H1 (cell line): ENCODE measurements at regions not wholly inside any gene's neighbourhood (a gene's known extent, or its start where the extent isn't known, plus 50 kb on each side); places are given as distances from the start of the nearest gene placed in this dataset.

ENCODE experiments used
- CTCF ChIA-PET: fragments of 300-600 bp; sonication (Branson Sonifier 250); formaldehyde crosslinking; loops from one replicate; lab custom pipeline; 2021; ENCODE audit not compliant: partially characterized antibody; lab: Charles Lee
- POLR2A ChIA-PET: fragments of 300-600 bp; sonication (Branson Sonifier 250); formaldehyde crosslinking; loops from one replicate; lab custom pipeline; 2021; ENCODE audit warnings: inconsistent platforms; ENCODE audit not compliant: partially characterized antibody; lab: Charles Lee
- DNase-seq, 2 experiments: peaks; one replicate each; pipeline versions ENCODE4 v3.0.0 to v3.0.0-alpha.2; 2010 to 2022; ENCODE audit warnings: low spot score in 2 of 2, low read depth in 1 of 2, mixed read lengths in 1 of 2
- FAIRE-seq: peaks from 2 replicates; lab custom pipeline; 2011; peaks lifted over from hg19 to GRCh38; lab: Jason Lieb, UNC
- H2AFZ ChIP-seq: 2 replicates; pipeline ENCODE4 v1.8.1; 2012; ENCODE audit warnings: low read length, inconsistent platforms
- H2AK5ac ChIP-seq: 2 replicates; pipeline ENCODE4 v1.6.1; 2013; ENCODE audit warnings: low read depth, low read length
- H2BK120ac ChIP-seq: replicated peaks from 2 replicates; pipeline ENCODE3; 2013; ENCODE audit warnings: low read depth, low read length, inconsistent platforms
- H2BK12ac ChIP-seq: 2 replicates; pipeline ENCODE4 v1.6.1; 2013; ENCODE audit warnings: low read depth, low read length
- H2BK15ac ChIP-seq: 2 replicates; pipeline ENCODE4 v1.6.1; 2013; ENCODE audit warnings: low read length
- H2BK20ac ChIP-seq: 2 replicates; pipeline ENCODE4 v1.6.1; 2013; ENCODE audit warnings: low read length
- H2BK5ac ChIP-seq: 2 replicates; pipeline ENCODE4 v1.6.1; 2013; ENCODE audit warnings: low read depth, low read length
- H3K14ac ChIP-seq: 2 replicates; pipeline ENCODE4 v1.6.1; 2013; ENCODE audit warnings: inconsistent platforms; ENCODE audit not compliant: insufficient read length
- H3K18ac ChIP-seq: 2 replicates; pipeline ENCODE4 v1.6.1; 2013; ENCODE audit warnings: low read length; ENCODE audit errors: extremely low read depth
- H3K23ac ChIP-seq: 2 replicates; pipeline ENCODE4 v1.6.1; 2013; ENCODE audit warnings: inconsistent platforms; ENCODE audit not compliant: insufficient read length
- H3K23me2 ChIP-seq: 2 replicates; pipeline ENCODE4 v1.6.1; 2013; ENCODE audit warnings: low read depth, low read length
- H3K27ac ChIP-seq: 2 replicates; pipeline ENCODE4 v1.6.1; 2011; ENCODE audit warnings: low read depth, low read length, inconsistent platforms
- H3K27me3 ChIP-seq, 4 experiments: replicated peaks in 1 of 4; 1 replicate in 1 of 4; 2 replicates in 3 of 4; pipeline versions ENCODE4 v1.6.1 to v1.8.1; 2011 to 2013; ENCODE audit warnings: low read length in 3 of 4, mild to moderate bottlenecking in 3 of 4, inconsistent platforms in 2 of 4, mixed read lengths in 2 of 4, moderate library complexity in 1 of 4; ENCODE audit not compliant: control insufficient read depth in 3 of 4, insufficient read depth in 3 of 4; ENCODE audit errors: extremely low read depth in 1 of 4
- H3K36me3 ChIP-seq, 4 experiments: 2 replicates each; pipeline versions ENCODE4 v1.6.1 to v1.8.1; 2011 to 2013; ENCODE audit warnings: mild to moderate bottlenecking in 4 of 4, low read length in 3 of 4, moderate library complexity in 2 of 4, control low read depth in 1 of 4, inconsistent platforms in 1 of 4; ENCODE audit not compliant: insufficient read depth in 4 of 4, control insufficient read depth in 2 of 4
- H3K4ac ChIP-seq: replicated peaks from 2 replicates; pipeline ENCODE3; 2013; ENCODE audit warnings: low read length, low read depth, mixed read lengths, inconsistent platforms; ENCODE audit not compliant: insufficient read length
- H3K4me1 ChIP-seq, 4 experiments: replicated peaks in 1 of 4; 1 replicate in 1 of 4; 2 replicates in 3 of 4; pipeline versions ENCODE4 v1.6.1 to v1.8.1; 2011 to 2013; ENCODE audit warnings: low read length in 3 of 4, inconsistent platforms in 2 of 4, mixed read lengths in 1 of 4; ENCODE audit not compliant: insufficient read depth in 4 of 4, control insufficient read depth in 3 of 4
- H3K4me2 ChIP-seq, 2 experiments: 2 replicates each; pipeline versions ENCODE4 v1.6.1 to v1.8.1; 2011 to 2013; ENCODE audit warnings: low read depth in 2 of 2, low read length in 2 of 2, control low read depth in 1 of 2, inconsistent platforms in 1 of 2, mild to moderate bottlenecking in 1 of 2; ENCODE audit not compliant: insufficient read depth in 1 of 2
- H3K4me3 ChIP-seq, 4 experiments: fragments of 200-600, 300-600 bp in 1 of 4; sonication (generic), shearing (Covaris generic), sonication (Bioruptor Twin) in 1 of 4; 2 replicates each; pipeline versions ENCODE4 v1.5.1 to v1.8.1; 2011 to 2016; ENCODE audit warnings: low read length in 4 of 4, low read depth in 3 of 4, control low read depth in 2 of 4, inconsistent platforms in 2 of 4, mild to moderate bottlenecking in 2 of 4, mixed read lengths in 1 of 4, moderate library complexity in 1 of 4; ENCODE audit not compliant: insufficient read depth in 2 of 4; ENCODE audit errors: extremely low read depth in 1 of 4
- H3K56ac ChIP-seq: replicated peaks from 2 replicates; pipeline ENCODE3; 2013; ENCODE audit warnings: low read depth, mild to moderate bottlenecking, mixed read lengths, low read length, inconsistent platforms; ENCODE audit not compliant: insufficient read length
- H3K79me1 ChIP-seq: 2 replicates; pipeline ENCODE4 v1.6.1; 2013; ENCODE audit warnings: low read depth, low read length, control low read depth
- H3K79me2 ChIP-seq, 2 experiments: 2 replicates each; pipeline versions ENCODE4 v1.6.1 to v1.8.1; 2012 to 2013; ENCODE audit warnings: low read length in 2 of 2, mild to moderate bottlenecking in 2 of 2, inconsistent platforms in 1 of 2; ENCODE audit not compliant: insufficient read depth in 2 of 2, control insufficient read depth in 1 of 2
- H3K9ac ChIP-seq, 4 experiments: replicated peaks in 1 of 4; 1 replicate in 1 of 4; 2 replicates in 3 of 4; pipeline versions ENCODE4 v1.6.1 to v1.8.1; 2011 to 2013; ENCODE audit warnings: low read depth in 3 of 4, low read length in 3 of 4, control low read depth in 2 of 4, mild to moderate bottlenecking in 2 of 4, moderate library complexity in 2 of 4, inconsistent platforms in 1 of 4; ENCODE audit errors: extremely low read depth in 1 of 4
- H3K9me3 ChIP-seq, 2 experiments: 2 replicates each; pipeline versions ENCODE4 v1.6.1 to v1.8.1; 2012 to 2013; ENCODE audit warnings: mild to moderate bottlenecking in 2 of 2, moderate library complexity in 2 of 2, control low read depth in 1 of 2, inconsistent platforms in 1 of 2, low read depth in 1 of 2, low read length in 1 of 2, mixed read lengths in 1 of 2; ENCODE audit not compliant: insufficient read depth in 2 of 2
- H4K20me1 ChIP-seq, 2 experiments: replicated peaks in 1 of 2; 2 replicates each; pipeline versions ENCODE3 to v1.8.1; 2011 to 2013; ENCODE audit warnings: inconsistent platforms in 2 of 2, low read length in 2 of 2, mild to moderate bottlenecking in 1 of 2; ENCODE audit not compliant: insufficient read depth in 2 of 2, control insufficient read depth in 1 of 2
- H4K5ac ChIP-seq: 2 replicates; pipeline ENCODE4 v1.6.1; 2013; ENCODE audit warnings: low read length, low read depth, mixed read lengths, inconsistent platforms; ENCODE audit not compliant: insufficient read length
- H4K8ac ChIP-seq: 2 replicates; pipeline ENCODE4 v1.8.0; 2013; ENCODE audit warnings: mild to moderate bottlenecking, moderate library complexity, low read length, inconsistent platforms; ENCODE audit not compliant: insufficient read depth; ENCODE audit errors: extremely low read depth
- H4K91ac ChIP-seq: replicated peaks from 2 replicates; pipeline ENCODE3; 2013; ENCODE audit warnings: low read length, mixed read lengths, inconsistent platforms; ENCODE audit not compliant: insufficient read length
- BACH1 ChIP-seq: IDR thresholded peaks from 2 replicates; pipeline ENCODE4 v1.6.1; 2012; ENCODE audit warnings: low read length, improper control_type of control experiment
- CBX5 ChIP-seq: fragments of 300-800, 300-1000 bp; sonication (generic); IDR thresholded peaks from 2 replicates; pipeline ENCODE4 v1.7.1; 2016; ENCODE audit warnings: antibody characterized with exemption, low read length, low read depth
- JUN ChIP-seq: IDR thresholded peaks from 2 replicates; pipeline ENCODE4 v1.6.1; 2011; ENCODE audit warnings: low read depth, mild to moderate bottlenecking, improper control_type of control experiment, low read length
- MAX ChIP-seq: IDR thresholded peaks from 2 replicates; pipeline ENCODE4 v1.6.1; 2012; ENCODE audit warnings: inconsistent platforms
- RAD21 ChIP-seq, 2 experiments: IDR thresholded peaks in 1 of 2; conservative IDR thresholded peaks in 1 of 2; 2 replicates each; pipeline ENCODE4 v1.6.1; 2011; ENCODE audit warnings: low read depth in 2 of 2, low read length in 2 of 2, improper control_type of control experiment in 1 of 2, inconsistent platforms in 1 of 2, mild to moderate bottlenecking in 1 of 2, moderate library complexity in 1 of 2
- SIX5 ChIP-seq: IDR thresholded peaks from 2 replicates; pipeline ENCODE4 v1.6.1; 2011; ENCODE audit warnings: mild to moderate bottlenecking, low read depth, low read length
- SP4 ChIP-seq: IDR thresholded peaks from 2 replicates; pipeline ENCODE4 v1.6.1; 2012; ENCODE audit warnings: low read length, inconsistent platforms
- TAF7 ChIP-seq: optimal IDR thresholded peaks from 2 replicates; pipeline ENCODE3; 2011; ENCODE audit warnings: low read depth, mild to moderate bottlenecking, inconsistent platforms, low read length, moderate library complexity, borderline replicate concordance
- YY1 ChIP-seq: IDR thresholded peaks from 2 replicates; pipeline ENCODE4 v1.6.1; 2011; ENCODE audit warnings: low read depth, mild to moderate bottlenecking, low read length
- whole genome bisulfite sequencing, 2 experiments: shearing (Covaris generic) in 1 of 2; methylation state at CpG; one replicate each; pipeline versions ENCODE4 v1.1.6 to v1.1.7; 2013 to 2015; ENCODE audit warnings: low lambda C conversion rate in 2 of 2, mixed read lengths in 2 of 2, inconsistent platforms in 1 of 2, low coverage in 1 of 2, missing lambda C conversion rate in 1 of 2; ENCODE audit not compliant: insufficient replicate concordance in 2 of 2, insufficient coverage in 1 of 2, insufficient read length in 1 of 2; ENCODE audit errors: extremely low coverage in 1 of 2, missing lambda C conversion rate in 1 of 2; 5-methylcytosine and 5-hydroxymethylcytosine counted together

GRCh38 chr18:48481092-48481491 is 57.7 kb upstream of the CTIF start:
- Histone ChIP-seq H2BK5ac (no peak overlapping the region), H3K4me2 (no peak overlapping the region), H3K18ac (no peak overlapping the region), H2AFZ (no peak overlapping the region), H4K20me1 (no peaks in the 10 kb centered on the region), H2BK12ac (no peak overlapping the region), H3K27ac (no peak overlapping the region), H3K36me3 (no peaks in the 10 kb centered on the region), H3K79me1 (no peaks in the 10 kb centered on the region), H3K23ac (no peak overlapping the region), H4K8ac (no peak overlapping the region), H3K4me3 (no peak overlapping the region), H3K27me3 (no peaks in the 10 kb centered on the region), H3K56ac (no peak overlapping the region), H3K4me1 (no peaks in the 10 kb centered on the region), H3K9ac (no peak overlapping the region), H2BK20ac (no peak overlapping the region), H4K91ac (no peak overlapping the region), H4K5ac (no peak overlapping the region), H3K79me2 (no peaks in the 10 kb centered on the region), H2BK120ac (no peak overlapping the region), H3K9me3 (0 out of 4 replicates have a peak, but pooled peaks cover 0 to 2% of the 10 kb centered on the region in 2 experiments), H2BK15ac (no peak overlapping the region), H3K14ac (no peak overlapping the region), H3K4ac (no peak overlapping the region), H3K23me2 (no peaks in the 10 kb centered on the region), H2AK5ac (no peak overlapping the region)
- POLR2A ChIA-PET: no interaction called here
- DNase-seq (no peak), FAIRE-seq (no peak)
- TF ChIP-seq SP4 (no peak), JUN (no peak), CBX5 (no peak), BACH1 (no peak), RAD21 (IDR thresholded peaks at IDR 0.05 in 1 of 2, conservative IDR thresholded peaks at IDR 0.05 in 1 of 2; ENCODE audit: low read depth in 2 of 2, low read length in 2 of 2) (no peak), TAF7 (no peak), MAX (no peak), SIX5 (no peak), YY1 (no peak)
- WGBS, 2 experiments: 85% methylated on average over 2 of the region's 2 CpGs; no CpG with 5 or more reads in 1 of the 2 experiments
- CTCF ChIA-PET: interaction anchor here (1.0 to 2.6 kb wide), 4 partner anchors 12 to 176 kb away, joined by 5 to 7 read pairs (median 6); no protein-coding TSS in a partner anchor
